ENCODE measurements at regions not wholly inside any gene's neighbourhood (a gene's known extent, or its start where the extent isn't known, plus 50 kb on each side); places are given as distances from the start of the nearest gene placed in this dataset.

DNA sequence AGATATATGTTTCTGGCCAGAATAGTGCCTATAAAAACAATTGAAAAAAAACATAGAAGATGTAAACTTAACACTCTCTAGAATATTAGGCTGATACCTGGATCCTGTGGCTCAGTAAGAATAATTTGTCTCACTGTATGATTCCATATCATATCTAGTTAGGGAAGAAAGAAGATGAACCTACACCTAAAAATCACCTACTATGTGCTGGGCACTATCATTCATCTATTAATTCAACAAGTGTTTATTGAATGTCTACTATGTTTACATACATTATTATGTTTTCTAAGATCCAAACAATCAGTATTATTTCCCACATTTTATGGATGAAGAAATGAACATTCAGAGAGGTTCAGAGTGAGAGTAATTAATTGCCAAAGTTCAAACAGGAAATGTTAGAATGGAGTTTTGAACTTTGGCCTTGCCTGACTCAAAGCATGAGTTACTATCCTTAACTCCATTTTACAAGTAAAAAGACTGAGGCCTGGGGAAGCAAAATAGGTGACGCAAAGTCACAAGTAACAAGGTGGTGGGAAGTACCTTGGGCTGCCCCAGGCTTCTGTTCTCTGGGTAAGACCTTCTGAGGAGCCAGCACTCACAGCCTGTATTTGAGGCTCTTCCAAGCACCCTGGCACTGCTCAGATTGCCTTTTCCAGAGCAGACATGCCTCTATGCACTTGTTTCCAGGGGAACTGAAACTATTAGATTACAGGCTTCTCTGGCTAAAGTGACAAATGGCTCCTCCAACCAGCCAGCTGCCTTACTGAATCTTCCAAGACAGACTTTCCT is 111.1 kb upstream of the ACSL4 start:
- no peak for DNase-seq

DNA sequence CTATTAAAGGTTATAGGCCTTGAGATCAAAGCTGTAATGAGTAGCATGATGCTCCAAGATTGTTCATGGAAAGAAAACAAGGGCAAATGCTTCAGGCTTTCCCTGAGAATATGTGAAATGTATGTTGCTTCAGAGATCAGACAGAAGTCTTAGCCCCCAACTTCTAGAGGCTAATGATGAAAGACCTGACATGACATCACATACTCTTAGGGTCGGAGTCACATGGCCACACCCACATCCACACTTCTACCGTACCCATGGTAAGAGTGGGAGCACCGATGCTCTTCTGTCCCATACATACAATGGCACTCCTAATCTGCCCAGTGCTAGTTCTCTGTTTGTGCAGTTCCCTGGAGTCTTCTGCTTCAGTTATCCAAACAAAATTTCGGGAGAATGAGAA is 111.9 kb upstream of the ACSL4 start:
- no peak for DNase-seq

DNA sequence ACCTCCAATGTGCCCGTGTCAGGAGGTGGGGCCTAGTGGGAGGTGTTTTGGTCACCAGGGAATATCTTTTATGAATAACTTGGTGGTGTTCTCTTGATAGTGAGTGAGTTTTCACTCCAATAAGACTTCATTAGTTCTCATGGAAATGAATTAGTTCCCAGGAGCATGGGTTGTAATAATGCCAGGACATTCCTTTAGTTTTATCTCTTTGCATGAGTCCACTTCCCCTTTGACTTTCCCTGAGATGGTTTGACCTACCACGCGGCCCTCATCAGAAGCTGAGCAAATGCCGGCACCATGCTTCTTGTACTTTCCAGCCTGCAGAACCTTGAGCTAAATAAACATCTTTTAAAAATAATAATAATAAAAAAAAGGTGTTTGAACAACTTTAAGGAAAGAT is 112.9 kb upstream of the ACSL4 start:
- DNase-seq = no peak

DNA sequence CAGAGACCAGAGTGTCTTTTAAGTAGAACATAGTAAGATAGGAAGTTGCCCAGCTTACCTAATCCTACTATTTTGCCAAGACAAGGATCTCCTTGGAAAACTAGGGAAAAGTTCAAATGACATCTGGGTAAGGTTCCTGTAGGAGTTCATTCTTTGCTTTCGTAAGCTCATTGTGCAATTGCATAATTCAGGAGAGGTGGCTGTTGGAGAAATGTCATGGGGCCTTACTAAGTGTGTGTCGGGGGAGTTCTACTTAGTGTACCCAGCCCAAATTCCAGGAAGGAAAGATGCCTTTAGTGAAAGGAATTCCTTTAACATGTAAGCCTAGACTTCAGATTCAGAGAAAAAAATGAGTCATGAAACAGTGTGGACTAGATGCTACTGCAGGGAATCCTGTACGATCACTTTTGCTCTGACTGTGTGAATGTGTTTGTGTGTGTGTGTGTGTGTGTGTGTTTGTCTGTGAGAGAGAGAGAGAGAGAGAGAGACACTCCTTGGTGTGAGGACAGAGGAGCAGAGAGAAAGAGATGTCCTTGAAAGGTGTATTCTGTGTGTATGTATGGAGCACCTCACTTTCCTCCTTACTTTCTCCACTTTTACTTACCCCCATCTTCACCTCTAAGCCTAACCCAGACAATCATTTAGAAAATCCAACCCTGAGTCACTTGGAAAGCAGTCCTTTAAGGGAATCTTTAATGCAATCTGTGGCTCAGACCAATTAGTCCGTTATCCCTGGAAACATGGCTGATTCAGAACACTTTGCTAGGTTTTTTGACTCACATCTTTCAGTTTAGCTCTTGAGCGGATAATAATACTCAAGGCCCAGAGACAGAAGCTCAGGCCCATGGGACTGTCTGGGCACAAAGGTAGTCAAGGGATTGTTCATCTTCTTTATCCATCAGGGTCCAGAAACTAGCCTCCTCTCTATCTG is 114.5 kb upstream of the ACSL4 start:
- no peak for DNase-seq

DNA sequence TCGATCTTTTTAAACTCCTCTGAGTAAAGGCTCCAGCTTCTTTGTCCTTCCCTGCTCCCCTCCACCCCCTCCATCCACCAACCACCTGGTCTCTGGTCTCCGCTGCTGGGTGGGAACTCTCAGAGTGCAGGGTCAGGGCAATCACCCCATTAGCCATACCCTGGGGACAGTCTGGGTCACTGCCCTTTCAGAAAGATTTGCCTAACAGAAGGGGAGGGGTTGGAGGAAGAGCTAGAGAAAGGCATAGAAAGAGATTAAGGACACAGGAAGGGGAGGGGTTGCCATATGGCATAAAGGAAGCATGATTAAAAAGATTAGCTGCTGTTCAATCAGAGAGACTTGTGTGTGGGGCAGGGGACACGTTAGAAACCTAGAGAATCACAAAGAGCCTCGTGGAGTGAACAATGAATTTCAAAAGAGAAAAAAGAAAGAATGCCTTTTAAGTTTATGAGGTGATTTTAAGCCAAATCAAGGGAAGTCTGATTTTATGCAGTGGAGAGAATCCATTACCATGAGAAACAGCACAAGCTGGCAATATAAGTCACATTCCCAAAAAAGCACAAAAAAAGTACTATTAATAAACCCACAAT is 115.5 kb upstream of the ACSL4 start:
- DNase-seq = no peak

DNA sequence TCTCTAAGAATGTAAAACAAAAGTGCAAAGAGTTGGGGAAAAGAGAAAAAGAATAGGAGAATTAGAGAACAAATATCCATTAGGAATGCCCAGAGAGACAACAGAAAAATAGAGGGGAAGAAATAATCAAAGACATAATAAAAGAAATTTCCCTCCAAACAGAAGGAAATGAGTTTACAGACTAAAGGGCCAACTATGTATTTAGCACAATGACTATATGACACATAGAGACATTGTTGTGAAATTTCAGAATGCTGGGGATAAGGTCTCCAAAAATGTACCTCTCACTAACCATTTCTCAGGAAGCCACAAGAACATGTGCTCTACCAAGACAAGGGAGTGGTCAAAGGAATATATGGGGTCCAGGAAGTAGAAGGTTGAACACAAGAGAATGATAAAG is 121.0 kb upstream of the ACSL4 start:
- no peak for DNase-seq

DNA sequence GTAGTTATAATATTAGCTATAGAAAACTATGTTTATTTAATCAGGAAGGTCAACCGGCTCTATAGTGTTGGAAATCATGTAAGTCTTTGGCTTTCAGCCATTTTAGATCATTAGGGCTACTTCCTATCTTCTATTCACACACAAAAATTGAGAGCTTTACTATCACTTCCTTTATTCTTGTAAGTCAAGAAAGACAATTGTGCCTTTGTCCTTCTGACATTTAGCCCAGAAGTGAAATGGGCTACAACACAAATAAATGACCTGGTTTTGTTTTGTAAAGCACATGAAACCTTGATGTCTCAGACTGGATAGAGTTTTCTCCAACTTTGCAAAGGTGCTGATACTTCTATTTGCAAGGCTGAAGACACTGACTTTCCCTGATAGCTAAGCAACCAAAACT is 122.4 kb upstream of the ACSL4 start:
- no peak for DNase-seq

DNA sequence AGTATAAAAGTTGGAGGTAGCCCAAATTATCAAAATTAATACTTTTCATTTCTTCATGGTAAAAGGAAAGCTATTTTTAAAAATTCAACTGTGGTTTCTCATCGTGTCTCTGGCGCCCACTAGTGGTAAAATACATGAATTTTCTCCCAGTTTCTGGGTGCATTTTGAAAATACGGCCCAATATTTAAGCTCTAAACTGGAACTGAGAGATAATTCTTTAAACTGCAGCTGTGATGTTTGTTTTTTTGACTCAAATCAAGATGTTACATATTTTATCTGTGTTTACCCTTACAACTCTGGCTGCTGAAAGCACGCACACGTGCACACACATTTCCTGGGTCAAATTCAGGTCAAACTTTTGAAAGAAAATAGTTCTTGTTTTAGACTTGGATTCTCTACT is 123.9 kb upstream of the ACSL4 start:
- no peak for DNase-seq

DNA sequence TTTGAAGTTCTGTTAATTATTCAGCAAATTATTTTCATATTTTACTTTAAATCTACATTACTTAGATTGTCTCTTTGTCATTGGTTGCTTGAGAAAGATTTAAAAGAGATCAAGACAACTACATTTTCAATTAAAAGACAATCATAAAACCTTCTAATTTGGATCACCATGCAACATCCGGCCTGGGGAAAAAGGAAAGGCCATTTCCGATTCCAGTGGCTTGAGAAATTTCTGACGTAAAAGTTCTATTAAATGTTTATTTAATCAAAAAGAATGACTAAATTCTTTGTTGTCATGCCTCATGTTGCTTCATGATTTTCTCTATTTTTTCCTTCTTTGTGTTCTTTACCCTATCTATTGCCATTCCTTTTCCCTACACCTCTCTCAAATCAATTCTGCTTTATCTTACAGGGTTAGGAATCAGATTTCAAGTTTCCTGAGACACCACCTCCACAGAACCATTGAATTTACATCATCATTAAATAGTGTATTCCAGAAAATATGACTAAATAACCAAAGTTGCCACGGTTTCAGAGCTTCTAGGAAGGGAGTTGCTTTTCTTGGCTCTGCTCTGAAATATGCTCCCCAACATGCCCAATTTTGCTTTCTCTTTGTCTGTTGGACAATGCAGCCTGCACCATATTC is 124.6 kb upstream of the ACSL4 start:
- no peak for DNase-seq

DNA sequence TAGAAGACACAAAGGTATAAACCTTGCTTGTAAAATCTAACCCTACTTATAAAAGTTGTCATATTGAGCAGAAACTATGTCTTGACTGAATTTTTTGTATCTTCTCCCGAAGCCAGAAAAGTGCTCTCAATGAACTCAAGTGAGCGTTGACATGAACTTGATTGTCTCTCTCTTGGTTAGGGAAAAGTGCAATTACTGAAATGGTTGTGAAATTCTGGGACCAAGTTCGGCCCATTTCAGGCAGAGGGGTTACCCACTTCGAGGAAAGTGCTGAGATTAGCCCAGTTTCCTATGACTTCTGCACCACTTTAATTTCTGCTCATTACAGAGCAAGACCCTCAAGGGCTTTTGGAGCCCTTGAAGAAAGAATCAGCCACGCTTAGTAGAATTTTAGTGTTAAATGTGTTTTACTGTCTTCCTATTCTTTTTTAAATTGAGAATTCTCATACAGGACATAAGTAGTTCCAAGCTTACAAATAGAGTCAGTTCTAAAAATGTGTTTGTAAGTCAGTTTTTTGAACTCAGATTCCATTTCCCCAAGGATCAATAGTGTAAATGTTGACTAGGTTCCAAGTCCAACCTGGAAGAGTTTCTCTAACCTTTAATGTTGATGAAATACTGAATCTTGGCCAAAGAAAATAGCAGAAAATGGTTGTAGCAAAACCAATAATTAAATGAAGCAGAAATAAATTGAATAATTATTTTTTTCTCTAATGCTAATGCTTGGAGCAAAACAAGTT is 125.7 kb upstream of the ACSL4 start:
- no peak for DNase-seq

DNA sequence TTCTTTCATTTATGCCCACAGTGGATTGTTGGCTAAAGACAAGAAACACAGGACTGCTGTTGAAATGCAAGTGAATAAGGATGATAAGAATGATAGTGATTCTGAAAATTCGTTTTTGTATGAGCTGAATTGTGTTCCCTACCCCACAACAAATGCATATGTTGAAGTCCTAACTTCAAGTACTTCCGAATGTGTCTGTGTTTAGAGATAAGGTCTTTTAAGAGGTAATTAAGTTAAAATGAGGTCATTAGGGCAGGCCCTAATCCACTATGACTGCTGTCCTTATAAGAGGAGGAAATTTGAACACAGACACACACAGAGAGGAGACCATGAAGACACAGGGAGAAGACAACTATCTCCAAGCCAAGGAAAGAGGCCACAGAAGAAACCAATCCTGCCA is 126.6 kb upstream of the ACSL4 start:
- DNase-seq = no peak

DNA sequence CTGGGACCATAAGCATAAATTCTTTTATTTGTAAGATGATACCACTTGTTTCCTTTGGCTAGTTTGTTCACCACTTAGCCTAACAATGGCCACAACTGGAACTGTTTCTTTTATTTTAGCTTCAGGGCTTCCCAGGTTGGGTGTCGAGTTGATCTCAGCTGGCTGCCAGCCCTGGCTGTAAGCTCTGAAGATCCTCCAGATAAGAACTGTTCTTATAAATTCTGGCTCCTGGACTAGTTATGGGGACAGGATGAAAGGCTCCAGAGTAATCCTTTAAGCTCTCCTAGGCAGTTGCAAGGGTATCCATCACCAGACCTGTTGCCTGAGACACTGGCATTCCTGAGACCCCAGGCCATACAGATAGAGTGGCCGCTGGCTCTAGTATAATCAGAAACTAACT is 129.4 kb upstream of the ACSL4 start:
- no peak for DNase-seq

DNA sequence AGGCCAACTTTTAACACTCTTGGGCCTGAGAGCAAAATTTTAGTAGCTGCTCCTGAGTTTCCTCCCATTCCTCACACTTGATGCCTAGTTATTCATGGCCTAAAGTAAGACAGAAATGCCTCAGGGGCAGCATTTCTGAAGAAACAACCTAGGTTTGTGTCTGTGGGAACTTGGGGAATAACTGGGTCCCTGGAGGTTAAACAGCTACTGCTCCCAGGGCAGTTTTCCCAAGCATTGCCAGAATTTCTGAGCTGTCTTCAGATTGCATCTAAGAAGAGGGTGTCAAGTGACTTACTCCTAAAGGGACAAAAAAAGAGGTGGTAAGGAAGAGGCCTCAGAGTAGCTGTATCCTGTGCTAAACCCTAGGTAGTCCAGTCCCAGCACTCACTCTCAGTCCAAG is 130.8 kb upstream of the ACSL4 start:
- no peak for DNase-seq

DNA sequence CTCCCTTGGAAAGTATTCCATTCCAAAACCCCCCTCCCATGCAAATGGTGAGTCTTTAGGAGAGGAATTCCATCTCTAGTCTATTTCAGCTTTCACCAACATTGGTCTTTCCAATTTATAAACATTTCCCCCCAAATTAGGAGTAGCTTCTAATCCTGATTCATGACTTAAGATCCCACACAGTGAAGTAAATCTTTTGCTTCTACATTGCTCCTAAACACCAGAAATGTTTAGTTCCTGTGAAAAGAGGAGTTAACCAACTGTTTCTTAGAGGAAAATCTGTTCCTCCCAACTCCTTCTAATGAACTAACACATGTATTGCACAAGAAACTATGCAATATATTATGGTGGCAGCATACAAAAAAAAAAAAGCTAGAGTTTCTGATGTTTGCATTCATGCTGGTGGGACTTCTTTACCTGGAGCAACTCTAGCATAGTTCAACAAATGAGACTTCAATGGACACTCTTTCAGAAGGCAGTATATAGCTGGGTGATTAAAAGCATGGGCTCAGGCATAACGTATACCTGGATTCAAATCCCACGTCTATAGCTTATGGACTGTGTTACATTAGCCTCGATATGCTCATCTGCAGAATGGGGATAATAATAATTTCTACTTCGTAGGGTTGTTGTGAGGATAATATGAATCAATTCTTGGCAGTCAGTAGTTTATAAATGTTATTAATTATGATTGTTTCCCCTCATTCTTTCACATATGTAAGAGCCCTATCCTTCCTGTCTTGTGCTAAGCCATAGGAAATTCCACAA is 131.6 kb upstream of the TMEM164 start:
- no peak for DNase-seq

DNA sequence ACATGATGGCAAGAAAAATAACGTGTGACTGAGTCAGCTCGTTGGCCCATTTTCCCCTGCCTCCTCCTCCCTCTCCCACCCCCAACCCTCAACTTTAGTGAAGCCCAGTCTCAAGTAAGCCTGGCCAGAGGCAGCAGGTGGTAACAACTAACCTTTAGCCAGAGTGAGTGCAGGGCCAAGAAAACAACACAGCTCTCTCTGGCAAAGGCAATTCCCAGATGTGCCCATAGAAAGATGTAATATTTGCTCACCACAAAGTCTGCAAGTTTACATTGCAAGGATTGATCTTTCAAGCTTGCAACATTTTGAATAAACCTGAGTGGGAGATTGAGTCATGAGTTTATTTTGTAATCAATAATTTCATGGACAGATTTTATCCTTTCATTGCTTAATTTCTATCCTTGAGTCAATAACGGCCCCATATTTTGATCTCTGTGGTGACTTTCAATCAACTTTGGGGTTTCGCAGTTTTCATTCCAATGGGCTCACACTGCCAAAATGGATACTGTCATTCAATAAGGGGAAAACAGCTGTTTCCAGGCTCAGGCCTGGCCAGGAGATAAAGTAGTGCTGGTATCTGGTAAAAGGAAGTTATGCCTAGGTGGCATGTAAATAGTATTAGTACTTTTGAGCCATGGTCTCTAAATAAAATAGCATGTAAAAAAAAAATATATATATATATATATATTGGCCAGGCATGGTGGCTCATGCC is 130.7 kb upstream of the TMEM164 start:
- no peak for DNase-seq

DNA sequence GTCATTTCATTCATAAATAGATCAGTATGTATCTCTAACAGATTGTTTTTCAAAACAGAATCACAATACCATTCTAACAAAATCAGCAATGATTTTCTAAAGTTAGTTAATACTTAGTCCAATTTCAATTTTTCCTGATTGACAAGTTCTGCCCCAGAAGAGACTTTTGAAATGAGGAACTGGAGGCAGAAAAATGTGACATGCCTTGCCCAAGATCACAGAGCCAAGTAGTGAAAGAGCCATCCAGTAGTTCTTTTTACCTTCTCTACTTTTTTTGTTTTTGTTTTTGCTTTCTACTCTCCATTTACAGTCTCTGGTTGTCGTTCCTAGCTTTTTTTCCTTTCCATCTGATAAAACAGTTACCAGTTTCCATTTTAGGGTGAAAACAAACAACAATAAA is 129.3 kb upstream of the TMEM164 start:
- DNase-seq = no peak

DNA sequence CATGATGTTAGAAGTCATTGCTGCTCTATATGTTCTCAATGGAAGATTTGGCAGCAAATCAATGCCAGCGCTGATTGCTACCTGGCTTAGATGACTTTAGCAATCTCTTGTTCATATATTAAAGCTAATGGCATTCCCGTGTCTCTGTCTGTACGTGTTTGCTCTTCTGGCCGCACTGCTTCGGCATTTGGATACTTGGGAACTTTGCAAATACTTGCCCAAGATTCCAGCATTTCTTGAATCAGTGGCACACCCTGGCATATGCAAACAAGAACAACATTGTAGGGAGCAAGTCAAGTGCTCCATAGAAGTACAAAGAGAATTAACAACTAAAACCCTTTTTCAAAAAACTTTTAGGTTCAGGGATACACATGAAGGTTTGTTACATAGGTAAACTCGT is 128.9 kb upstream of the TMEM164 start:
- no peak for DNase-seq

DNA sequence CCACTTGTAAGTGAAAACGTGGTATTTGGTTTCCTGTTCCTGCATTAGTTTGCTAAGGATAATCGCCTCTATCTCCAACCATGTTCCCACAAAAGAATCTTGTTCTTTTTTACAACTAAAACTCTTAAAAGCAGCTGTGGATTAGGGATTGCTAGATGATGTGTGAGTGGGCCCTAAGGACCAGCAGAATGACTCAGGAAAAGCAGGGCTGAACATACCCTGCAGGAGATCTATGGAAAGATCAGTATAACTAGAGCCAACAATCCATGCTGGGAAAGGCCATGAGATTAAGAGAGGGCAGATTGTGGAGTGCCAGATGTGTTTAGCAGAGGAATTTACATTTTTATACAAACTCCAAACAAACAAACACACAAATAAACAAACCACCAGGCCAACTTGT is 128.4 kb upstream of the TMEM164 start:
- no peak for DNase-seq

DNA sequence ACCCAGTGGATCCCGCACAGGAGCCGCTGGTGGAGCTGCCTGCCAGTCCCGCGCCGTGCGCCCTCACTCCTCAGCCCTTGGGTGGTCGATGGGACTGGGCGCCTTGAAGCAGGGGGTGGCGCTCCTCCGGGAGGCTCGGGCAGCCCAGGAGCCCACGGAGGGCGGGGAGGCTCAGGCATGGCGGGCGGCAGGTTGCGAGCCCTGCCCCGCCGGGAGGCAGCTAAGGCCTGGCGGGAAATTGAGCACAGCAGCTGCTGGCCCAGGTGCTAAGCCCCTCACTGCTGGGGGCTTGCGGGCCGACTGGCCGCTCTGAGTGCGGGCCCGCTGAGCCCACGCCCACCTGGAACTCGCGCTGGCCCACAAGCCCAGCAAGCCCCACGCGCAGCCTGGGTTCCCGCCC is 127.1 kb upstream of the TMEM164 start:
- no peak for DNase-seq

DNA sequence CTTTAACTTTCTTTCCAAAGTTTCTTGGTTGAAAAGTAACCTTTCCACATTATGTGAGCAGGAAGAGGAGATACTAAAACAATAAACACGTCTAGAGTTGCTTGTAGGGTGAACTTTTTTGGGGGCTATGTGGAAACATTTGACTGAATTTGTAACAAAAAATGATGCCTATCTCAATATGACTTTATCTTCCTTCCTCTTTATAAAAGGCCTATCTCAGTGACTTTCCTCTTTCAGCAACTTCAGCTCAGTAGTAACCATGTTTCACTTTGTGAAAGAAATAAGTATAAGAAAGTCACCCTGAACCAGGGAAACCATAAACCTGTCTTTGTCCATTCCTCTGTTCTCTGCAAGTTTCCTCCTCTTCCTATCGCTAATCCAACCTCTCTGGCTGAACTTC is 124.7 kb upstream of the TMEM164 start:
- no peak for DNase-seq

DNA sequence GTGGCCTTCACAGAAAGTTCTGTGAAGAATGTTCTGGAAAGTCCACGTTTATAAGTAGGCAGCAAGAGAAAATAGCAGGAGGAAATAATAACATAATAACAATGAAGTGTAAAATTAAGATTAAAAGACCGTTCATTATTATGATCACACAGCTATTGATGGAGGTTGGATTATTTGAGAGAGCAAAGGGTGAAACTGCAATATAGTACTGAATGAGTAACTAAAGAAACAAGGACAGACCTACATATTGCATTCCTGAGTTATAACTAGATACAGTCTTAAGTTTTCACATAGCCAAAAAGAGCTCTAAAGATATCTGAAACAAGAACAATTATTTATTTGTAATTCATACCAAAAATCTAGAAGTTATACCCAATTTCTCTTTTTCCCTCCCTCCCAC is 122.9 kb upstream of the TMEM164 start:
- no peak for DNase-seq
